ENCODE measurements at regions not wholly inside any gene's neighbourhood (a gene's known extent, or its start where the extent isn't known, plus 50 kb on each side); places are given as distances from the start of the nearest gene placed in this dataset.

GRCh38 chr14:27506272-27506671, 908.4 kb upstream of the NOVA1 start:
- Histone ChIP-seq H2BK15ac (ENCODE audit: low read depth, low read length) (no peak overlapping the region), H2BK20ac (ENCODE audit: low read depth, low read length) (no peak overlapping the region)

More at GRCh38 chr14:27506272-27506671, 908.4 kb upstream of the NOVA1 start:
- Histone ChIP-seq H2AK5ac (ENCODE audit: low read depth, low read length) (no peak overlapping the region), H3K23ac (ENCODE audit: low read depth, low read length) (no peak overlapping the region), H3K9me3 (ENCODE audit: control insufficient read depth, insufficient read depth, low read length) (peaks cover 15% of the 10 kb centered on the region; the same call in 1 of the 2 replicates), H3K27ac (ENCODE audit: insufficient read depth, low read length) (no peak overlapping the region), H4K5ac (ENCODE audit: low read depth, low read length) (no peak overlapping the region), H3K4me3 (ENCODE audit: insufficient read depth, low read depth, low read length) (no peak overlapping the region), H3K36me3 (ENCODE audit: control insufficient read depth, insufficient read depth, low read length) (no peaks in the 10 kb centered on the region), H3K79me1 (ENCODE audit: low read depth in 1 of 2, low read length in 2 of 2) (no peaks in the 10 kb centered on the region), H3K18ac (ENCODE audit: low read depth, low read length) (no peak overlapping the region), H4K91ac (ENCODE audit: insufficient read depth, low read depth, low read length) (no peak overlapping the region), H3K56ac (ENCODE audit: extremely low read depth, insufficient read depth, low read length) (no peak overlapping the region), H3K4me1 (ENCODE audit: control insufficient read depth, insufficient read depth, low read length) (no peaks in the 10 kb centered on the region), H3K27me3 (ENCODE audit: control insufficient read depth, insufficient read depth, low read length) (no peaks in the 10 kb centered on the region), H3K9me1 (ENCODE audit: insufficient read depth, low read length) (no peaks in the 10 kb centered on the region), H2BK120ac (ENCODE audit: low read depth, low read length) (no peak overlapping the region), H3K14ac (replicated peaks; ENCODE audit: low read depth, low read length) (no peak overlapping the region), H3K9ac (ENCODE audit: low read depth, low read length) (no peak overlapping the region), H3K4ac (ENCODE audit: low read depth, low read length) (no peak overlapping the region), H2AFZ (replicated peaks; ENCODE audit: low read length, poor library complexity) (no peak overlapping the region), H4K8ac (ENCODE audit: low read depth in 2 of 2, low read length in 2 of 2) (no peak overlapping the region), H2BK5ac (ENCODE audit: low read depth, low read length, poor library complexity, severe bottlenecking) (no peak overlapping the region), H3K4me2 (ENCODE audit: low read depth, low read length) (no peak overlapping the region), H4K20me1 (ENCODE audit: insufficient read depth, low read length) (no peaks in the 10 kb centered on the region), H2AK9ac (replicated peaks; ENCODE audit: low read depth, low read length, poor library complexity) (no peak overlapping the region)
- 20% methylated on average over 1 of the region's 1 CpG; no CpG with 5 or more reads in 1 of the 2 experiments for WGBS, 2 experiments (ENCODE audit: extremely low coverage in 2 of 2, insufficient read length in 1 of 2)
- no peak for TF ChIP-seq RFX5 (IDR thresholded peaks at IDR 0.05; ENCODE audit: low read depth, low read length)
- no peak for TF ChIP-seq USF2 (IDR thresholded peaks at IDR 0.05; ENCODE audit: low read depth, low read length)
- DNase-seq (no peak), ATAC-seq (ENCODE audit: low read depth) (no peak)
- POLR2A ChIA-PET (ENCODE audit: unreplicated experiment): no interaction called here
- dilution Hi-C loops (cut with HindIII; ENCODE audit: low sequenced_read_pairs, unreplicated experiment): no loop called here
- CTCF ChIA-PET: no interaction called here
- intact Hi-C loops (cut with micrococcal nuclease): no loop called here
- in situ Hi-C loops (cut with MboI; ENCODE audit: low sequenced_read_pairs): no loop called here
- no TSS peak for BruUV-seq (replicated peaks)

All from IMR-90 (cell line).